PC-3 (cell line): ENCODE measurements at regions not wholly inside any gene's neighbourhood (a gene's known extent, or its start where the extent isn't known, plus 50 kb on each side); places are given as distances from the start of the nearest gene placed in this dataset.

Experiments used
- CTCF ChIP-seq: fragments of 300-600 bp; sonication (generic); conservative IDR thresholded peaks from 2 replicates; pipeline ENCODE4 v1.5.1; 2017; ENCODE audit warnings: antibody characterized with exemption, low read depth, mild to moderate bottlenecking, low read length
- EZH2phosphoT487 ChIP-seq: fragments of 300-600 bp; sonication (generic); IDR thresholded peaks from 2 replicates; pipeline ENCODE4 v1.6.1; 2018; ENCODE audit warnings: mild to moderate bottlenecking, antibody characterized with exemption, low read length, borderline replicate concordance

DNA sequence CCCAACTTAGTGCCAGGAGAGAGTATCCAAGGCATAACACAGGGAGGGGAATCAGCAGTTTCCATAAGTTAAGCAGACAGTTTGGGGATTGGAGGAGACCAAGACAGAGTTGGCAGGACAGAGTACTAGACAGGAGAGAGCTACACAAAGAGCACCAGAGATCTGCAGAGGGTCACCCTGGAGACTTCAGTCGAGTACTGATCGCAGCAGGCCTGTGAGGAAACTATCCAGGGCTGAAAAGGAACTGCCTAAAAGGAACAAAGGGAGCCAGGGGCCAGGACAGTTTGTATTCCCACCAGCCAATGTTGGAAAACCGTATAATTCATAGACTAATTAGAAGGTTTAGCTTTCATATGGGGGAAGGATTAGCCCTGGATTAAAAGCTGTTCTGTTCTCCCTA, 80.6 kb upstream of the ENPP6 start:
- TF ChIP-seq CTCF (no peak), EZH2phosphoT487 (no peak)
